NCI-H446 (cell line): ENCODE measurements at regions not wholly inside any gene's neighbourhood (a gene's known extent, or its start where the extent isn't known, plus 50 kb on each side); places are given as distances from the start of the nearest gene placed in this dataset.

Experiments used
- DNase-seq, 2 experiments: peaks; one replicate each; lab custom pipeline; 2025; lab: John Stamatoyannopoulos, UW

GRCh38 chr13:34810996-34811395 is 131.1 kb upstream of the NBEA start:
- DNase-seq: no peak

DNA sequence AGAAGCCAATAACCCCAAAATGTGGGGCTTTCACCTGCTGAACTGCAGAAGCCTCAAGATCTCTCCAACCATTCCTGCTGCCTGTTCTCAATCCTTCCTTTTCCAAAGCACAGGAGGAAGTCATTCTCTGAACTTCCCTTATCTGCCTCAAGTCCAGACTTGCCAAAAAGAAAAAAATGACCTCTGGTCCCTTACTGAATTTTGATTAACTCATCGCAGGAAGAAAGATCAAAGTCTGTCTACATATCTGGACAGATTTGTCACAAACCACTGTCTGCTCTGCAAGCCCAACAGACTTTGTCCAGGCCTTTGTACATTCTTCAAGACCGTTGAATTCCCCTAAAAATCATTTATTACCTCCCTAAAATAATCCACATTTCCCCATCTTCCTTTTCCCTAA is 126.5 kb upstream of the NBEA start:
- no peak for DNase-seq

DNA sequence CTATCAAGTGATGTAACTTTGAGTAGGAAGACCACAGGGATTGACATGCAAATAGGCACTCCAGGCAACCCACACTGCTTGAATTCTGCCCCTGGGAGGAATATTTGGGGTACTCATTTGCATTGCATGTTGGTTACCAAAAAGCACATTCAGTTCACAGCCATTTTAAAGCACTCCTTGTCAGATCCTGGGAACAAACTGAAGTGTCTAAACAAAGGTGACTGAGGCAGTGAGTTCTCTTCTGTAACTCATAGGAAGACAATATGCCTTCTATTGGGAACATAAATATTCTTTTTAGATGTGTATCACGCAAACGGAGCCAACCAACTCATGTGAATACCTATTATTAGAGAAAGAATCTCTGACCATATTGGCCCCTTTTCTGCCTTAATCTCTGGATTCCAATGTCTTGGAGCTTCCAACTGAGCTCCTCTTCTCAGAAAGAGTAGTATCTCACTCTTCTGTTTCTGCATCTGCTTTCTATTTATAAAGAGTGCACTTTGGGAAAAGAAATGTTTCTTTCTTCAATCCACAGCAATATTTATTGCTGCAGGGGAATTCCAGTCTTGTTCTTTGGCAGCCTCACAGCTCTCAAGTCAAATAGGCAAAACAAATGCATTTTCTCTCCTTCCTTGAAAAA is 125.7 kb upstream of the NBEA start:
- DNase-seq: no peak

DNA sequence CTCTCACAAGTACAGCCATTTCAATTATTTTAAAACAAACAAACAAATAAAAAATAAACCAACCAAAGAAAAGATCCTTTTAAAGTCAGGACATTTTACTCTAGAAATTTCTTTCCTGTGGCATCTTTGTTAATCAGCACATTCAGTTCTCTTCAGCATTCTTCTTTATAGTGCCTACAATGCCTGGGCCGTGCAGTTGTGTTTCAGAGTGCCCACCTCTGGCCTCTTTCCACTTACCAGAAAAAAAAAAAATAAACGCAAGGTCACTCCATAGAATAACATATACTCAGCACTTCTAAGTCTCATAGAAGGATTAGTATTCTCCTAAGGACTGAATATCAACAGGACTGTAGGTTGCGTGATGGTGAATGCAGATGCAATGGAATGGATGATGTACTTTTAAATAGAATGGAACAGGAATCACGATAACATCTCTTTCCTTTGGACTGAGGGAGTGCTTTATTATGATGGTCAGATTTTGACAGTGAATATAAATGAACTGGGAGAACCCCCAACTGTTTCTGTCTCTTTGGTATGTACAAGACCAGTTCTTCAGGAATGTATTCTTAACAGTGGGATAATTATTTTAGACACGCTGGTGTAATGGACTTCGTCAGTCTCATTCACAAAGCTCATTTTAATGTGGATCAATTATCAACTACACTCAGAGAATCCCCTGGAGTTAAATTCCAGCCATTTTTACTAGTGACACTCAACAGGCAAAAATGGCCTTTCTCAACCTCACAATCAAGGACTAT is 125.0 kb upstream of the NBEA start:
- no peak for DNase-seq

- DNase-seq: no peak
Measured at GRCh38 chr13:34822650-34823049, 119.4 kb upstream of the NBEA start.

DNA sequence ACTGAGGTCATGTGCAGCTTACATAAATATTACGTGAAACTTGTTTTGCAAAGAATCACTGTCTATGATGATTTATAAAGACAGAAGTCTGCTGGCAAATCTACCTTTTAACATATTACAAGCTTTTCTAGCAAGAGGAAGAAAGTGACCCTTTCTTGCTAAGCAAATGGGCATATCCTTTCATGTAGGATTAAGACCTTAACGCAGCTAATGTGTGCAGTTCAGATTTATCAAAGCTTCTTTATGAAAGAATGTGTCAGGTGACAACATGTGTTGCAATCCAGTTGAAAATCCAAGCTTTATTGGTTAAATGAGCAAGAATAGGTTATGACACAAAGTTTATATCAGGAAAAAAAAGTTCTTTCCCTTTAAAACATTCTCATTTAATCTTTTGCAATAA is 115.6 kb upstream of the NBEA start:
- DNase-seq: no peak

DNA sequence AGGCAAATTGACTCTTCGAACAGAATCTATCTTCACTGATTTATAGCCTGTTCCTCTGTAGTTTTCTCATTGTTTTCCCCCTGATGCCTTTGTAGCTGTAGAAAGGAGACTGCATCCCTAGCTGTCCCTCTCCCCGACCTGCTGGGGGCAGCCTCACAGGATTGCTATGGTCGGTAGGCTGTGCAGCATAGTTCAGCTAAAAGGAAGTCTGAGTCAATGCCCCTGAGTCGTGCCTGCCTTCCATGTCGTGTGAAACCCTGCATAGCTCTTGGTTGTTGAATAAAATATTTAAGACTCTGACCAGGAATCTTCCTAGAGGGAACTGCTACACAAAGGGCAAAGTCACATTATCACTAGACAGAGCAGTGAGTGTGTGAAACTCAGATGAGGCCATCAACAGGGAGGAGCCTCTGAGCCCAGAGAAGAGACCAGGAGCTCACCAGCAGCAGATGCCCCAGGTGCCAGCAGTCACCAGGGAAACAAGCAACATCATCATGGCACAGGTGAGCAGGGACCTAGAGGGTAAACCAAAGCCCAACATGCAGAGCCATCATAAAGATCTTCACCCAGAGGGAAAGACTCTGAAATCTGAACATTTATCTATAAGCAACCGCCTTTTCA is 108.4 kb upstream of the NBEA start:
- DNase-seq: no peak

DNA sequence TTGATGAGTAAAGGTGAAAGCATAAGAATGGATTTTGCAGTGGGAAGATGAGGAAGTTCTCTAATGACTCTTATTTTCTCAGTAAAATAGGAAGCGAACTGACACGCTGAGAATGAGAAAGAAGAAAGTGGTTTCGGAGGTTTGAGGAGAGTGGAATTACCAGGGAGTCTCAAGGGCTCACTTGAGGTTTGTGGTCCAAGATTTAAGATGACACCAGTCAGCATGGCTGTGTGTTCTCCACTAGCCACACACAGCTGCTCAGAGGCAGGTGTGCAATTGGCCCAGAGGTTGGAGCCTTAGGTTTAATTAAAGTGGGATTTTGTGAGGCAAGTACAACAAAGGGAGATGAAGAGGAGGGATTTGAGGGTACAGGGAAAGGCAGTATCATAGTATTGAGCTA is 99.6 kb upstream of the NBEA start:
- DNase-seq: no peak

DNA sequence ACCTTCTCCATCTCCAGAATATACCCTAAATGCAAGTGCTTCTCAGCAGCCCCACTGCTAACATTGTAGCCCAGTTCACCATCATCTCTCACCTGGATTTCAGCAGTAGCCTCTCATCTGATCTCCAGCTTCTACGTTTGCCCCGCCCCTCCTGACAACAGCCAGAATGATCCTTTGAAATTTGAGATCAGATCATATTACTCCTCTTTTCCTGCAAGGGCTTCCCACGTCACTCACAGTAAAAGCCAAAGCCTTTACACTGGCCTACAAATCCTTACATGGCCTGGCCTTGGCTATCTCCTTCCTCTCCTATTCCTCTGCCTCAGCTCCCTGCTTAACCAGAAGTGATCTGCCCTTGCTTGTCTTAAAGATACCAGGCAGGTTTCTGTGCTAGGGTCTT is 94.3 kb upstream of the NBEA start:
- DNase-seq: no peak

GRCh38 chr13:34849406-34849805 is 92.7 kb upstream of the NBEA start:
- DNase-seq: no peak

GRCh38 chr13:34853161-34853560 is 88.9 kb upstream of the NBEA start:
- DNase-seq: no peak

- no peak for DNase-seq
Measured at GRCh38 chr13:34857558-34858325, 84.3 kb upstream of the NBEA start.

- DNase-seq: no peak
Measured at GRCh38 chr13:34862311-34862710, 79.8 kb upstream of the NBEA start.

- no peak for DNase-seq
Measured at GRCh38 chr13:34862716-34863115, 79.4 kb upstream of the NBEA start.

- no peak for DNase-seq
Measured at GRCh38 chr13:34863360-34864135, 78.5 kb upstream of the NBEA start.

GRCh38 chr13:34864671-34865070 is 77.4 kb upstream of the NBEA start:
- DNase-seq: peak in 1 of 2 experiments; percentile 8

GRCh38 chr13:34867590-34867989 is 74.5 kb upstream of the NBEA start:
- no peak for DNase-seq

DNA sequence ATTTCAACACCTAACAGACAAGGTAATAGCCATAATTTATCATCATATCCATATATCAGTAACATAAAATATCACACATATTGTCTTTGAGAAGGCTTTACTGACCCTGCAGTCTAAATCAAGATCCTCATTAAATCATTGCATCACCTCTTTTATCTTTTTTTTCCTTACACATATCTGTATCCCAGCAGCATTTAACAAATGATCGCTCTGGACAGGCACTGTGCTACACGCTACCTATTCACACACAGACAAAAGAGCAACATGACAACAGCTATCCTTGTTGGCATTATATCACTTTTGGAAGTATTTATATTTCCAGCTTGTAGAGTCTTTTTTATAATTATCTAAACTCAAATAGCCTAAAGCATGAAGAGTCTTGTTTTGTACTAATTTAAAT is 73.3 kb upstream of the NBEA start:
- DNase-seq: no peak

DNA sequence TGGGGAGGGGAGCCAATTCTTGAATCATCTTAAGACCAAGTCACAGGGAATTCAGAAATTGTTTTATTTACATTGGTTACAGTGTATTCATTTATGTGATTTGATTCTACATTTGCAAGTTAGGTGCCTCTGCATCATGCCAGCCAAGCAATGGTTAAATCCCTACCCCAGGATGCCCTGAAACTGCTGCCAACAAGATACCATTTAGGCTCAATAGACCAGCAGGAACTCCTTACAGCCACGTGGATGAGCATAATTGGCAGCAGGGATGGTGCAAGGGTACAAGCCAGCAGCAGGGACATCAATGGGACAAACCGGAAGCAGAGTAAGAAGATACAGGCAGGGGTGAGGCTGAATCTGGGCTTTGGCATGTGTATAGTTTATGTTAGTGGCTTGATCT is 72.4 kb upstream of the NBEA start:
- peak in 1 of 2 experiments; percentile 59 for DNase-seq

GRCh38 chr13:34878329-34878728 is 63.7 kb upstream of the NBEA start:
- DNase-seq: no peak

- no peak for DNase-seq
Measured at GRCh38 chr13:34879851-34880250, 62.2 kb upstream of the NBEA start.

GRCh38 chr13:34881494-34881893 is 60.6 kb upstream of the NBEA start:
- peak; percentile 4 to 5 for DNase-seq
